ENCODE measurements at regions not wholly inside any gene's neighbourhood (a gene's known extent, or its start where the extent isn't known, plus 50 kb on each side); places are given as distances from the start of the nearest gene placed in this dataset.

GRCh38 chr13:85174291-85174690, 624.9 kb downstream of the SLITRK6 start (continued):
- TF ChIP-seq REST (IDR thresholded peaks at IDR 0.05; ENCODE audit: low read depth) = no peak
- TF ChIP-seq ATF3 (IDR thresholded peaks at IDR 0.05) = no peak
- TF ChIP-seq SRF (IDR thresholded peaks at IDR 0.05; ENCODE audit: low read depth) = no peak
- TF ChIP-seq POLR2A (IDR thresholded peaks at IDR 0.05; ENCODE audit: borderline replicate concordance, extremely low read depth, insufficient read depth, insufficient read length) = no peak

- RAD21 ChIA-PET (ENCODE audit: low non-redundant PET in 1 of 2, low total read pairs in 2 of 2, uncharacterized antibody in 2 of 2, unreplicated experiment in 2 of 2) = no interaction called here
- no peak overlapping the region for H3K4me2 ChIP-seq (ENCODE audit: low read length)
These were observed 628.8 kb downstream of the SLITRK6 start for GRCh38 chr13:85170372-85170771.

More at GRCh38 chr13:85170372-85170771, 628.8 kb downstream of the SLITRK6 start:
- no peak overlapping the region for H3K9ac ChIP-seq (ENCODE audit: low read length)
- no peak overlapping the region for H2AFZ ChIP-seq (ENCODE audit: low read depth, low read length, poor library complexity, severe bottlenecking)
- no peaks in the 10 kb centered on the region for H4K20me1 ChIP-seq (ENCODE audit: insufficient read depth)
- intact Hi-C loops (cut with micrococcal nuclease) = no loop called here
- no peaks in the 10 kb centered on the region for H3K36me3 ChIP-seq (ENCODE audit: control insufficient read depth in 1 of 2, insufficient read depth in 2 of 2, low read length in 2 of 2)
- H3K4me3 ChIP-seq (replicated peaks in 1 of 2; ENCODE audit: low read depth in 1 of 2, low read length in 2 of 2) = no peak overlapping the region
- H3K4me1 ChIP-seq (ENCODE audit: control insufficient read depth in 1 of 2, insufficient read depth in 2 of 2, low read length in 2 of 2) = no peaks in the 10 kb centered on the region
- no peak overlapping the region for H3K27ac ChIP-seq (ENCODE audit: low read depth, low read length)
- H3K9me3 ChIP-seq (ENCODE audit: control insufficient read depth in 1 of 2, insufficient read depth in 1 of 2, low read depth in 1 of 2, low read length in 2 of 2) = no peaks in the 10 kb centered on the region
- no TSS peak for BruUV-seq (replicated peaks)
- POLR2A ChIA-PET = no interaction called here
- ATAC-seq = no peak
- no peaks in the 10 kb centered on the region for H3K79me2 ChIP-seq (ENCODE audit: insufficient read depth, low read length)
- TF ChIP-seq ATF3 (IDR thresholded peaks at IDR 0.05) (no peak), SIN3A (IDR thresholded peaks at IDR 0.05; ENCODE audit: low read depth) (no peak), SP1 (IDR thresholded peaks at IDR 0.05; ENCODE audit: low read depth) (no peak), ZFX (IDR thresholded peaks at IDR 0.05) (no peak), CTCF (IDR thresholded peaks at IDR 0.05 in 2 of 3, conservative IDR thresholded peaks at IDR 0.05 in 1 of 3; ENCODE audit: borderline replicate concordance in 1 of 3, insufficient read depth in 1 of 3, low read depth in 2 of 3, low read length in 2 of 3) (no peak), REST (IDR thresholded peaks at IDR 0.05; ENCODE audit: low read depth) (no peak), CEBPB (IDR thresholded peaks at IDR 0.05; ENCODE audit: low read depth) (no peak)
- H3K9me2 ChIP-seq (ENCODE audit: insufficient read depth) = no peaks in the 10 kb centered on the region
- CTCF ChIA-PET = no interaction called here
- no peaks in the 10 kb centered on the region for H3K27me3 ChIP-seq (ENCODE audit: insufficient read depth, low read length)
- DNase-seq (ENCODE audit: low read depth, low spot score) = no peak

Measured in HCT116 (cell line).